DND-41 (cell line): ENCODE measurements at regions not wholly inside any gene's neighbourhood (a gene's known extent, or its start where the extent isn't known, plus 50 kb on each side); places are given as distances from the start of the nearest gene placed in this dataset.

ENCODE experiments used
- ATAC-seq: fragments of 200-7000 bp; cut with Tn5 transposase; 3 replicates; pipeline ENCODE4 v1.9.1; 2021; ENCODE audit warnings: low read depth; ENCODE audit not compliant: insufficient read depth
- DNase-seq: peaks from one replicate; pipeline ENCODE4 v3.0.0-alpha.2; 2020
- H2AFZ ChIP-seq: 2 replicates; pipeline ENCODE4 v1.6.0; 2012; ENCODE audit warnings: low read depth, low read length
- H3K27ac ChIP-seq: 2 replicates; pipeline ENCODE4 v1.5.1; 2012; ENCODE audit warnings: low read length, inconsistent platforms
- H3K27me3 ChIP-seq: fragments of 200-600 bp; sonication (generic); 2 replicates; pipeline ENCODE4 v1.6.0; 2012; ENCODE audit warnings: low read length, mild to moderate bottlenecking, inconsistent platforms; ENCODE audit not compliant: insufficient read depth, poor library complexity
- H3K36me3 ChIP-seq: 2 replicates; pipeline ENCODE4 v1.5.1; 2012; ENCODE audit warnings: low read length, inconsistent platforms; ENCODE audit not compliant: insufficient read depth
- H3K4me1 ChIP-seq: 2 replicates; pipeline ENCODE4 v1.5.1; 2012; ENCODE audit warnings: mild to moderate bottlenecking, low read length; ENCODE audit not compliant: insufficient read depth
- H3K4me2 ChIP-seq: 2 replicates; pipeline ENCODE4 v1.6.0; 2012; ENCODE audit warnings: mild to moderate bottlenecking, moderate library complexity, low read length, inconsistent platforms; ENCODE audit not compliant: insufficient read depth
- H3K4me3 ChIP-seq, 2 experiments: fragments of 200-600 bp in 1 of 2; shearing (Covaris generic) in 1 of 2; 2 replicates each; pipeline ENCODE4 v1.5.1; 2012 to 2016; ENCODE audit warnings: inconsistent platforms in 2 of 2, low read length in 2 of 2, mild to moderate bottlenecking in 2 of 2, low read depth in 1 of 2, moderate library complexity in 1 of 2
- H3K79me2 ChIP-seq: 2 replicates; pipeline ENCODE4 v1.6.0; 2012; ENCODE audit warnings: low read length, inconsistent platforms; ENCODE audit not compliant: insufficient read depth
- H3K9ac ChIP-seq: 2 replicates; pipeline ENCODE4 v1.6.0; 2012; ENCODE audit warnings: low read depth, mild to moderate bottlenecking, inconsistent platforms, low read length, moderate library complexity
- H3K9me3 ChIP-seq: 2 replicates; pipeline ENCODE4 v1.5.1; 2012; ENCODE audit warnings: low read length, moderate library complexity, mild to moderate bottlenecking, inconsistent platforms; ENCODE audit not compliant: insufficient read depth, severe bottlenecking
- H4K20me1 ChIP-seq: 2 replicates; pipeline ENCODE4 v1.6.0; 2012; ENCODE audit warnings: low read length; ENCODE audit not compliant: insufficient read depth
- CTCF ChIP-seq: IDR thresholded peaks from 2 replicates; pipeline ENCODE4 v1.5.1; 2012; ENCODE audit warnings: borderline replicate concordance, low read length, moderate library complexity, mild to moderate bottlenecking; ENCODE audit not compliant: poor library complexity, severe bottlenecking; ENCODE audit errors: extremely low read depth
- EZH2 ChIP-seq: IDR thresholded peaks from 3 replicates; pipeline ENCODE4 v1.6.1; 2012; ENCODE audit warnings: borderline replicate concordance, low read depth, mild to moderate bottlenecking, moderate library complexity, low read length, inconsistent platforms; ENCODE audit not compliant: severe bottlenecking

- Histone ChIP-seq H2AFZ (no peak overlapping the region), H3K27me3 (no peaks in the 10 kb centered on the region), H3K4me2 (no peak overlapping the region), H3K36me3 (no peaks in the 10 kb centered on the region), H3K27ac (no peak overlapping the region), H3K9me3 (no peaks in the 10 kb centered on the region), H3K4me3 (no peak overlapping the region), H4K20me1 (no peaks in the 10 kb centered on the region), H3K9ac (no peak overlapping the region), H3K79me2 (no peaks in the 10 kb centered on the region), H3K4me1 (peaks cover 9% of the 10 kb centered on the region)
- DNase-seq (no peak), ATAC-seq (no peak)
- TF ChIP-seq EZH2 (no peak), CTCF (no peak)
These were observed 68.5 kb upstream of the ARID5B start for GRCh38 chr10:61832866-61833481.

GRCh38 chr10:61834519-61834918, 67.0 kb upstream of the ARID5B start:
- Histone ChIP-seq H3K4me3 (no peak overlapping the region), H3K27ac (no peak overlapping the region), H3K4me1 (peaks cover 14% of the 10 kb centered on the region), H3K27me3 (no peaks in the 10 kb centered on the region), H4K20me1 (no peaks in the 10 kb centered on the region), H3K79me2 (no peaks in the 10 kb centered on the region), H3K9ac (no peak overlapping the region), H3K36me3 (no peaks in the 10 kb centered on the region), H3K9me3 (no peaks in the 10 kb centered on the region), H2AFZ (no peak overlapping the region), H3K4me2 (no peak overlapping the region)
- ATAC-seq (no peak), DNase-seq (no peak)
- no peak for TF ChIP-seq CTCF
- TF ChIP-seq EZH2, result no peak

GRCh38 chr10:61835069-61835945, 66.2 kb upstream of the ARID5B start:
- H3K27me3 ChIP-seq, result no peaks in the 10 kb centered on the region
- H3K27ac ChIP-seq, result no peak overlapping the region
- H3K9me3 ChIP-seq, result no peaks in the 10 kb centered on the region
- H2AFZ ChIP-seq, result no peak overlapping the region
- ATAC-seq (no peak; the same call in 2 of the 3 replicates), DNase-seq (peak; percentile 8)
- no peaks in the 10 kb centered on the region for H3K36me3 ChIP-seq
- H3K4me1 ChIP-seq, result peaks cover 14% of the 10 kb centered on the region
- no peak overlapping the region for H3K9ac ChIP-seq
- TF ChIP-seq EZH2, result no peak
- TF ChIP-seq CTCF, result peak; percentile 54
- no peak overlapping the region for H3K4me3 ChIP-seq
- no peaks in the 10 kb centered on the region for H4K20me1 ChIP-seq
- H3K4me2 ChIP-seq, result no peak overlapping the region
- H3K79me2 ChIP-seq, result no peaks in the 10 kb centered on the region
